GM23338 (cell line): ENCODE measurements at regions not wholly inside any gene's neighbourhood (a gene's known extent, or its start where the extent isn't known, plus 50 kb on each side); places are given as distances from the start of the nearest gene placed in this dataset.

Source experiments
- ATAC-seq: fragments of 200-7000 bp; cut with Tn5 transposase; 3 replicates; pipeline ENCODE4 v1.9.1; 2020
- DNase-seq: peaks from one replicate; pipeline ENCODE4 v3.0.0-alpha.2; 2015; ENCODE audit warnings: low spot score
- H2AFZ ChIP-seq: fragments of 200-600 bp; sonication (generic); 2 replicates; pipeline ENCODE4 v1.8.0; 2016; ENCODE audit warnings: antibody characterized with exemption, mild to moderate bottlenecking, moderate library complexity
- H3F3A ChIP-seq: fragments of 200-600 bp; sonication (generic); replicated peaks from 2 replicates; pipeline ENCODE4 v1.8.0; 2017; ENCODE audit warnings: antibody characterized with exemption, mixed run types, low read depth
- H3K27ac ChIP-seq: fragments of 200-600 bp; sonication (generic); 2 replicates; pipeline ENCODE4 v1.6.1; 2016; ENCODE audit warnings: low read depth
- H3K27me3 ChIP-seq: fragments of 200-600 bp; sonication (generic); 2 replicates; pipeline ENCODE4 v1.8.0; 2016; ENCODE audit warnings: mild to moderate bottlenecking, mixed run types, moderate library complexity; ENCODE audit not compliant: insufficient read depth
- H3K36me3 ChIP-seq: fragments of 200-600 bp; sonication (generic); 2 replicates; pipeline ENCODE4 v1.8.0; 2016; ENCODE audit warnings: mild to moderate bottlenecking; ENCODE audit not compliant: insufficient read depth
- H3K4me1 ChIP-seq: fragments of 200-600 bp; sonication (generic); 2 replicates; pipeline ENCODE4 v1.8.0; 2016; ENCODE audit warnings: mild to moderate bottlenecking, moderate library complexity; ENCODE audit not compliant: insufficient read depth
- H3K4me2 ChIP-seq: fragments of 200-600 bp; sonication (generic); 2 replicates; pipeline ENCODE4 v1.7.1; 2017; ENCODE audit warnings: mixed run types
- H3K4me3 ChIP-seq: fragments of 200-600 bp; sonication (generic); 2 replicates; pipeline ENCODE4 v1.6.1; 2016; ENCODE audit warnings: mixed run types
- H3K79me2 ChIP-seq: fragments of 200-600 bp; sonication (generic); replicated peaks from 2 replicates; pipeline ENCODE4 v1.8.0; 2017; ENCODE audit warnings: mild to moderate bottlenecking; ENCODE audit not compliant: insufficient read depth
- H3K9me2 ChIP-seq: fragments of 200-600 bp; sonication (generic); 2 replicates; pipeline ENCODE4 v1.8.0; 2017; ENCODE audit not compliant: insufficient read depth
- H4K20me1 ChIP-seq: fragments of 200-600 bp; sonication (generic); replicated peaks from 2 replicates; pipeline ENCODE4 v1.8.0; 2017; ENCODE audit warnings: mild to moderate bottlenecking; ENCODE audit not compliant: insufficient read depth
- H3K27ac Mint-ChIP-seq: 2 replicates; pipeline ENCODE4 v1.8.0; 2020; ENCODE audit warnings: inconsistent platforms, mild to moderate bottlenecking, moderate library complexity, mixed read lengths
- H3K27me3 Mint-ChIP-seq: 3 replicates; pipeline ENCODE4 v1.8.0; 2022; ENCODE audit warnings: low read depth, mild to moderate bottlenecking, moderate library complexity, mixed read lengths, inconsistent platforms; ENCODE audit not compliant: insufficient read depth, poor library complexity
- H3K36me3 Mint-ChIP-seq: 3 replicates; pipeline ENCODE4 v1.8.0; 2021; ENCODE audit warnings: low read depth, mild to moderate bottlenecking, inconsistent platforms, moderate library complexity, mixed read lengths
- H3K4me1 Mint-ChIP-seq: 3 replicates; pipeline ENCODE4 v1.8.0; 2020; ENCODE audit warnings: mild to moderate bottlenecking, inconsistent platforms, mixed read lengths
- H3K4me3 Mint-ChIP-seq: 3 replicates; pipeline ENCODE4 v1.8.0; 2021; ENCODE audit warnings: moderate library complexity, mild to moderate bottlenecking, inconsistent platforms, mixed read lengths
- H3K9me3 Mint-ChIP-seq: 3 replicates; pipeline ENCODE4 v1.8.0; 2020; ENCODE audit warnings: moderate library complexity, mild to moderate bottlenecking, inconsistent platforms, mixed read lengths
- CREB1 ChIP-seq: fragments of 250-450 bp; sonication (Bioruptor Pico); IDR thresholded peaks from 2 replicates; pipeline ENCODE4 v1.5.0; 2020; ENCODE audit warnings: low read depth, mild to moderate bottlenecking, moderate library complexity
- EZH2 ChIP-seq: fragments of 200-600 bp; sonication (generic); IDR thresholded peaks from one replicate; pipeline ENCODE4 v1.8.0; 2017; ENCODE audit warnings: antibody characterized with exemption, mild to moderate bottlenecking, low read depth; ENCODE audit not compliant: unreplicated experiment
- EZH2phosphoT487 ChIP-seq: fragments of 200-600 bp; sonication (generic); IDR thresholded peaks from one replicate; pipeline ENCODE4 v1.8.1; 2018; ENCODE audit warnings: antibody characterized with exemption; ENCODE audit not compliant: unreplicated experiment
- JUNB ChIP-seq: IDR thresholded peaks from one replicate; pipeline ENCODE4 v1.6.1; 2016; ENCODE audit warnings: antibody characterized with exemption; ENCODE audit not compliant: unreplicated experiment
- ZNF114 ChIP-seq: fragments of 250-450 bp; sonication (Bioruptor Pico); IDR thresholded peaks from 2 replicates; pipeline ENCODE4 v1.5.0; 2020; ENCODE audit warnings: mild to moderate bottlenecking, moderate library complexity
- ZNF331 ChIP-seq: fragments of 250-450 bp; sonication (Bioruptor Pico); IDR thresholded peaks from 2 replicates; pipeline ENCODE4 v1.5.0; 2020; ENCODE audit warnings: low read depth, mild to moderate bottlenecking, moderate library complexity
- ZNF462 ChIP-seq: fragments of 250-450 bp; sonication (Bioruptor Pico); IDR thresholded peaks from 2 replicates; pipeline ENCODE4 v1.5.0; 2020; ENCODE audit warnings: mild to moderate bottlenecking, moderate library complexity
- TF ChIP-seq, protein P1 (sequence below), 2 experiments: fragments of 200-600 bp in 1 of 2; sonication (generic) in 1 of 2; conservative IDR thresholded peaks; 2 replicates each; pipeline versions ENCODE4 v1.5.1 to v1.6.1; 2016 to 2017; ENCODE audit warnings: antibody characterized with exemption in 2 of 2, low read depth in 2 of 2, mild to moderate bottlenecking in 2 of 2, moderate library complexity in 1 of 2

GRCh38 chr4:185941461-185941860 lies 127.5 kb upstream of the TLR3 start:
- H3K79me2 ChIP-seq = no peaks in the 10 kb centered on the region
- H3K36me3 ChIP-seq = no peaks in the 10 kb centered on the region
- no peaks in the 10 kb centered on the region for H4K20me1 ChIP-seq
- H3K27ac ChIP-seq = no peak overlapping the region
- Mint-ChIP-seq H3K4me1 (peaks cover 5% of the 10 kb centered on the region; the same call in 2 of the 3 replicates), H3K27ac (no peak overlapping the region), H3K4me3 (no peak overlapping the region), H3K9me3 (no peaks in the 10 kb centered on the region), H3K36me3 (no peaks in the 10 kb centered on the region), H3K27me3 (no peaks in the 10 kb centered on the region)
- H3K9me2 ChIP-seq = peaks cover 8% of the 10 kb centered on the region
- no peak overlapping the region for H3K4me3 ChIP-seq
- H3F3A ChIP-seq = no peaks in the 10 kb centered on the region
- TF ChIP-seq ZNF462 (no peak), ZNF331 (CRISPR knock-in tag) (no peak), JUNB (no peak)
- TF ChIP-seq, protein P1, sequence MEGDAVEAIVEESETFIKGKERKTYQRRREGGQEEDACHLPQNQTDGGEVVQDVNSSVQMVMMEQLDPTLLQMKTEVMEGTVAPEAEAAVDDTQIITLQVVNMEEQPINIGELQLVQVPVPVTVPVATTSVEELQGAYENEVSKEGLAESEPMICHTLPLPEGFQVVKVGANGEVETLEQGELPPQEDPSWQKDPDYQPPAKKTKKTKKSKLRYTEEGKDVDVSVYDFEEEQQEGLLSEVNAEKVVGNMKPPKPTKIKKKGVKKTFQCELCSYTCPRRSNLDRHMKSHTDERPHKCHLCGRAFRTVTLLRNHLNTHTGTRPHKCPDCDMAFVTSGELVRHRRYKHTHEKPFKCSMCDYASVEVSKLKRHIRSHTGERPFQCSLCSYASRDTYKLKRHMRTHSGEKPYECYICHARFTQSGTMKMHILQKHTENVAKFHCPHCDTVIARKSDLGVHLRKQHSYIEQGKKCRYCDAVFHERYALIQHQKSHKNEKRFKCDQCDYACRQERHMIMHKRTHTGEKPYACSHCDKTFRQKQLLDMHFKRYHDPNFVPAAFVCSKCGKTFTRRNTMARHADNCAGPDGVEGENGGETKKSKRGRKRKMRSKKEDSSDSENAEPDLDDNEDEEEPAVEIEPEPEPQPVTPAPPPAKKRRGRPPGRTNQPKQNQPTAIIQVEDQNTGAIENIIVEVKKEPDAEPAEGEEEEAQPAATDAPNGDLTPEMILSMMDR (conservative IDR thresholded peaks at IDR 0.05; ENCODE audit: low read depth in 2 of 2) = no peak
- no peak for DNase-seq
- H3K27me3 ChIP-seq = no peaks in the 10 kb centered on the region
- no peaks in the 10 kb centered on the region for H3K4me1 ChIP-seq
- no peak overlapping the region for H3K4me2 ChIP-seq
- 0 out of 2 replicates have a peak overlapping the region, but pooled peaks have one; percentile 54 for H2AFZ ChIP-seq
- no peak for ATAC-seq

DNA sequence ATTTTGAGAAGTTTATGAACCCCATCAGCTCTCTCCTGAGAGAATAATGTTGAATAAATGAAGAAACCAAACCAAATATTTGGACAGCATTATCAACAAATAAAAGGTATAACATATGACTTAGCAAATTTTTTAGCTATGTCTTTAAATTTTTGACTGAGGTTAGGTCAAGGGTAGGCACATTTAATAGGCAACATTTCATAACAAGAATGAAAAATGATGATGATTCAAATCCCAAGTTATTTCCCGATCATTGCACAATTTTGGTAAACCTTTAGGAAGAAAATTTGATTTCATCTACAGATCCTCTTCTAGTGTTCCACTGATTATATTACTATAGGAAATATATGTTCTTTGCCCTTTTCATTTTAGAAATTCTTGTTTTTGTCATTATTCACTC lies 123.7 kb upstream of the TLR3 start:
- no peak overlapping the region for H3K4me3 Mint-ChIP-seq
- peaks cover 9% of the 10 kb centered on the region; the same call in 1 of the 2 replicates for H3K9me2 ChIP-seq
- H3K27me3 Mint-ChIP-seq = no peaks in the 10 kb centered on the region
- no peaks in the 10 kb centered on the region for H3K27me3 ChIP-seq
- H3K27ac ChIP-seq = no peak overlapping the region
- no peaks in the 10 kb centered on the region for H3F3A ChIP-seq
- H2AFZ ChIP-seq = 0 out of 2 replicates have a peak overlapping the region, but pooled peaks have one; percentile 78
- ATAC-seq (no peak), DNase-seq (no peak)
- no peak overlapping the region for H3K4me3 ChIP-seq
- H3K79me2 ChIP-seq = no peaks in the 10 kb centered on the region
- H3K4me1 Mint-ChIP-seq = no peaks in the 10 kb centered on the region; the same call in 2 of the 3 replicates
- no peaks in the 10 kb centered on the region for H3K36me3 Mint-ChIP-seq
- no peaks in the 10 kb centered on the region for H3K4me1 ChIP-seq
- no peak overlapping the region for H3K27ac Mint-ChIP-seq
- no peaks in the 10 kb centered on the region for H3K9me3 Mint-ChIP-seq
- H3K4me2 ChIP-seq = no peak overlapping the region
- TF ChIP-seq EZH2phosphoT487 (no peak), EZH2 (no peak), CREB1 (CRISPR knock-in tag) (no peak), ZNF114 (CRISPR knock-in tag) (no peak)
- H3K36me3 ChIP-seq = no peaks in the 10 kb centered on the region
- H4K20me1 ChIP-seq = no peaks in the 10 kb centered on the region
